ENCODE measurements at regions not wholly inside any gene's neighbourhood (a gene's known extent, or its start where the extent isn't known, plus 50 kb on each side); places are given as distances from the start of the nearest gene placed in this dataset.

- no peak for DNase-seq
These were observed 127.2 kb upstream of the STT3B start for GRCh38 chr3:31405515-31405914.

- DNase-seq, result no peak
These were observed 125.8 kb upstream of the STT3B start for GRCh38 chr3:31406896-31407295.

GRCh38 chr3:31407665-31408064 is 125.1 kb upstream of the STT3B start:
- no peak for DNase-seq

- DNase-seq, result no peak
These were observed 124.0 kb upstream of the STT3B start for GRCh38 chr3:31408720-31409119.

- no peak for DNase-seq
These were observed 123.3 kb upstream of the STT3B start for GRCh38 chr3:31409389-31409788.

GRCh38 chr3:31409866-31410265 is 122.9 kb upstream of the STT3B start:
- DNase-seq, result no peak

GRCh38 chr3:31410411-31410810 is 122.3 kb upstream of the STT3B start:
- no peak for DNase-seq

- no peak for DNase-seq
These were observed 119.9 kb upstream of the STT3B start for GRCh38 chr3:31412832-31413231.

- no peak for DNase-seq
These were observed 119.2 kb upstream of the STT3B start for GRCh38 chr3:31413515-31413914.

GRCh38 chr3:31416980-31417379 is 115.7 kb upstream of the STT3B start:
- no peak for DNase-seq

- DNase-seq, result no peak
These were observed 115.2 kb upstream of the STT3B start for GRCh38 chr3:31417486-31417885.

- no peak for DNase-seq
These were observed 112.4 kb upstream of the STT3B start for GRCh38 chr3:31420311-31420710.

GRCh38 chr3:31421314-31422048 is 111.2 kb upstream of the STT3B start:
- no peak for DNase-seq

- DNase-seq, result no peak
These were observed 110.5 kb upstream of the STT3B start for GRCh38 chr3:31422237-31422636.

GRCh38 chr3:31423482-31423881 is 109.2 kb upstream of the STT3B start:
- DNase-seq, result no peak

- no peak for DNase-seq
These were observed 107.3 kb upstream of the STT3B start for GRCh38 chr3:31425401-31425800.

GRCh38 chr3:31427623-31428022 is 105.1 kb upstream of the STT3B start:
- DNase-seq, result no peak

- DNase-seq, result no peak
These were observed 101.4 kb upstream of the STT3B start for GRCh38 chr3:31431321-31431720.

GRCh38 chr3:31432897-31433678 is 99.6 kb upstream of the STT3B start:
- DNase-seq, result no peak

- DNase-seq, result no peak
These were observed 99.1 kb upstream of the STT3B start for GRCh38 chr3:31433679-31433992.

- no peak for DNase-seq
These were observed 97.9 kb upstream of the STT3B start for GRCh38 chr3:31434819-31435218.

- no peak for DNase-seq
These were observed 95.9 kb upstream of the STT3B start for GRCh38 chr3:31436830-31437229.

GRCh38 chr3:31438742-31439141 is 94.0 kb upstream of the STT3B start:
- no peak for DNase-seq

- DNase-seq, result no peak
These were observed 92.6 kb upstream of the STT3B start for GRCh38 chr3:31439890-31440750.

Measured in NCI-H774 (cell line).